Inflammatory macrophage (primary cell): ENCODE measurements at regions not wholly inside any gene's neighbourhood (a gene's known extent, or its start where the extent isn't known, plus 50 kb on each side); places are given as distances from the start of the nearest gene placed in this dataset.

ENCODE experiments used
- DNase-seq, 2 donors: peaks; one replicate each; pipeline ENCODE4 v3.0.0-alpha.2; 2020 to 2022

- no peak for DNase-seq
Measured at GRCh38 chr2:82636402-82637020, 1822.6 kb downstream of the SUCLG1 start.

- no peak for DNase-seq
Measured at GRCh38 chr2:82599021-82599420, 1860.1 kb downstream of the SUCLG1 start.

GRCh38 chr2:82596581-82596980, 1862.5 kb downstream of the SUCLG1 start:
- DNase-seq, result no peak

- DNase-seq, result no peak
Measured at GRCh38 chr2:82591718-82592117, 1867.4 kb downstream of the SUCLG1 start.

- DNase-seq, result no peak
Measured at GRCh38 chr2:82576656-82577055, 1882.4 kb downstream of the SUCLG1 start.

GRCh38 chr2:82539280-82539621, 1919.8 kb downstream of the SUCLG1 start:
- DNase-seq, result no peak

- DNase-seq, result no peak
Measured at GRCh38 chr2:82538590-82539279, 1920.3 kb downstream of the SUCLG1 start.

- DNase-seq, result no peak
Measured at GRCh38 chr2:82528288-82528687, 1930.8 kb downstream of the SUCLG1 start.

GRCh38 chr2:82527124-82527523, 1932.0 kb downstream of the SUCLG1 start:
- no peak for DNase-seq

- no peak for DNase-seq
Measured at GRCh38 chr2:82526277-82526676, 1932.8 kb downstream of the SUCLG1 start.

GRCh38 chr2:82525744-82526143, 1933.3 kb downstream of the SUCLG1 start:
- DNase-seq, result no peak

GRCh38 chr2:82524826-82525225, 1934.3 kb downstream of the SUCLG1 start:
- no peak for DNase-seq

GRCh38 chr2:82511894-82512293, 1947.2 kb downstream of the SUCLG1 start:
- no peak for DNase-seq

- DNase-seq, result no peak
Measured at GRCh38 chr2:82508702-82509101, 1950.4 kb downstream of the SUCLG1 start.

GRCh38 chr2:82507657-82508056, 1951.4 kb downstream of the SUCLG1 start:
- DNase-seq, result no peak

- no peak for DNase-seq
Measured at GRCh38 chr2:82501217-82501616, 1957.9 kb downstream of the SUCLG1 start.

- no peak for DNase-seq
Measured at GRCh38 chr2:82498777-82499443, 1960.2 kb downstream of the SUCLG1 start.

- no peak for DNase-seq
Measured at GRCh38 chr2:82494739-82495138, 1964.3 kb downstream of the SUCLG1 start.

- no peak for DNase-seq
Measured at GRCh38 chr2:82491591-82491990, 1967.5 kb downstream of the SUCLG1 start.

- no peak for DNase-seq
Measured at GRCh38 chr2:82487354-82487753, 1971.7 kb downstream of the SUCLG1 start.

GRCh38 chr2:82485701-82486100, 1973.4 kb downstream of the SUCLG1 start:
- DNase-seq, result no peak

GRCh38 chr2:82481207-82481606, 1977.9 kb downstream of the SUCLG1 start:
- no peak for DNase-seq

- DNase-seq, result no peak
Measured at GRCh38 chr2:82478641-82479040, 1980.4 kb downstream of the SUCLG1 start.

GRCh38 chr2:82476094-82476493, 1983.0 kb downstream of the SUCLG1 start:
- no peak for DNase-seq
